Ishikawa (cell line): ENCODE measurements at regions not wholly inside any gene's neighbourhood (a gene's known extent, or its start where the extent isn't known, plus 50 kb on each side); places are given as distances from the start of the nearest gene placed in this dataset.

Source experiments
- CEBPB ChIP-seq: IDR thresholded peaks from 2 replicates; pipeline ENCODE4 v1.6.1; 2012
- CREB1 ChIP-seq: IDR thresholded peaks from 2 replicates; pipeline ENCODE4 v1.6.1; 2012; ENCODE audit warnings: low read depth
- EGR1 ChIP-seq: IDR thresholded peaks from 2 replicates; pipeline ENCODE4 v1.6.1; 2012
- EP300 ChIP-seq: IDR thresholded peaks from 2 replicates; pipeline ENCODE4 v1.6.1; 2012; ENCODE audit warnings: borderline replicate concordance
- FOXM1 ChIP-seq: IDR thresholded peaks from 2 replicates; pipeline ENCODE4 v1.6.1; 2012; ENCODE audit warnings: low read depth, borderline replicate concordance
- MAX ChIP-seq: IDR thresholded peaks from 2 replicates; pipeline ENCODE4 v1.6.1; 2012
- NFIC ChIP-seq: IDR thresholded peaks from 2 replicates; pipeline ENCODE4 v1.6.1; 2012
- RAD21 ChIP-seq: IDR thresholded peaks from 2 replicates; pipeline ENCODE4 v1.6.1; 2012; ENCODE audit warnings: low read depth
- REST ChIP-seq: IDR thresholded peaks from 2 replicates; pipeline ENCODE4 v1.6.1; 2012; ENCODE audit warnings: low read depth, mild to moderate bottlenecking
- TAF1 ChIP-seq: IDR thresholded peaks from 2 replicates; pipeline ENCODE4 v1.6.1; 2012; ENCODE audit warnings: low read depth, mild to moderate bottlenecking
- TCF12 ChIP-seq: IDR thresholded peaks from 2 replicates; pipeline ENCODE4 v1.6.1; 2012; ENCODE audit warnings: low read depth
- TEAD4 ChIP-seq: IDR thresholded peaks from 2 replicates; pipeline ENCODE4 v1.6.1; 2012
- USF1 ChIP-seq: IDR thresholded peaks from 2 replicates; pipeline ENCODE4 v1.6.1; 2012
- YY1 ChIP-seq: IDR thresholded peaks from 2 replicates; pipeline ENCODE4 v1.6.1; 2012; ENCODE audit warnings: low read depth
- ZBTB7A ChIP-seq: IDR thresholded peaks from 2 replicates; pipeline ENCODE4 v1.6.1; 2012; ENCODE audit warnings: low read depth

GRCh38 chr7:69219381-69219780, 378.9 kb upstream of the AUTS2 start:
- TF ChIP-seq TCF12 (no peak), ZBTB7A (no peak), TAF1 (no peak), YY1 (no peak), EP300 (no peak), EGR1 (no peak), NFIC (no peak), CREB1 (no peak), REST (no peak), USF1 (no peak), CEBPB (no peak), TEAD4 (no peak)

GRCh38 chr7:69225259-69225943, 372.9 kb upstream of the AUTS2 start:
- TF ChIP-seq ZBTB7A (no peak), NFIC (no peak), CEBPB (no peak), MAX (no peak), YY1 (no peak)

- TF ChIP-seq TCF12, result no peak
- TF ChIP-seq EP300, result no peak
- no peak for TF ChIP-seq MAX
- no peak for TF ChIP-seq TEAD4
- no peak for TF ChIP-seq RAD21
- TF ChIP-seq CREB1, result no peak
- no peak for TF ChIP-seq CEBPB
- TF ChIP-seq NFIC, result no peak
- no peak for TF ChIP-seq USF1
- no peak for TF ChIP-seq REST
- TF ChIP-seq FOXM1, result no peak
- no peak for TF ChIP-seq TAF1
These were observed 370.0 kb upstream of the AUTS2 start for GRCh38 chr7:69228212-69228811.

GRCh38 chr7:69232445-69233376, 365.6 kb upstream of the AUTS2 start:
- TF ChIP-seq MAX (no peak), RAD21 (no peak), EP300 (no peak), TCF12 (no peak), NFIC (no peak), FOXM1 (no peak), USF1 (no peak), EGR1 (no peak), CREB1 (no peak), REST (no peak), CEBPB (no peak), TEAD4 (no peak), YY1 (no peak), TAF1 (no peak), ZBTB7A (no peak)
